Prostate gland (tissue), 2 donors: ENCODE measurements at regions not wholly inside any gene's neighbourhood (a gene's known extent, or its start where the extent isn't known, plus 50 kb on each side); places are given as distances from the start of the nearest gene placed in this dataset.
"Not testable (repeated sequence)": the region's sequence is repeated elsewhere in the genome, so short reads cannot be mapped to it uniquely, and the experiment has no call there.

Experiments used
- DNase-seq: peaks from one replicate; pipeline ENCODE4 v3.0.0-alpha.2; 2019; ENCODE audit warnings: low spot score
- H3K27ac ChIP-seq, 2 donors: fragments of 200-600 bp; sonication (generic); 2 replicates each; pipeline ENCODE4 v1.5.1; 2017 to 2019
- H3K27me3 ChIP-seq: fragments of 200-600 bp; sonication (generic); replicated peaks from 2 replicates; pipeline ENCODE4 v1.5.1; 2019; ENCODE audit not compliant: insufficient read depth
- H3K36me3 ChIP-seq, 2 donors: fragments of 200-600 bp; sonication (generic); 1 replicate in 1 of 2; 2 replicates in 1 of 2; pipeline versions ENCODE4 v1.5.1 to v1.8.1; 2017 to 2019
- H3K4me1 ChIP-seq: fragments of 200-600 bp; sonication (generic); replicated peaks from 2 replicates; pipeline ENCODE4 v1.5.1; 2019
- H3K4me3 ChIP-seq, 2 donors: fragments of 200-600 bp; sonication (generic); 2 replicates each; pipeline ENCODE4 v1.5.1; 2017 to 2019
- H3K9me3 ChIP-seq: fragments of 200-600 bp; sonication (generic); 2 replicates; pipeline ENCODE4 v1.5.1; 2017
- POLR2A ChIP-seq: fragments of 450-650 bp; IDR thresholded peaks from one replicate; pipeline ENCODE4 v1.6.1; 2016; ENCODE audit warnings: antibody characterized with exemption, mild to moderate bottlenecking
- POLR2AphosphoS5 ChIP-seq: sonication (generic); formaldehyde crosslinking; IDR thresholded peaks from one replicate; pipeline ENCODE4 v1.6.1; 2017; ENCODE audit warnings: antibody characterized with exemption
- WGBS: methylation state at CpG from one replicate; pipeline ENCODE4 v1.1.5; 2018; 5-methylcytosine and 5-hydroxymethylcytosine counted together
- intact Hi-C: fragments of 100-400 bp; cut with DNase I; formaldehyde crosslinking; loops from one replicate; pipeline ENCODE4 v1.14.2; 2022
- TF ChIP-seq, protein P1 (sequence below), 4 experiments: fragments of 200-600 bp in 2 of 4; fragments of 450-650 bp in 2 of 4; sonication (generic) in 2 of 4; IDR thresholded peaks; 1 replicate in 3 of 4; 2 replicates in 1 of 4; pipeline ENCODE4 v1.5.1; 2016 to 2019; ENCODE audit warnings: antibody characterized with exemption in 4 of 4, mild to moderate bottlenecking in 2 of 4, moderate library complexity in 2 of 4

DNA sequence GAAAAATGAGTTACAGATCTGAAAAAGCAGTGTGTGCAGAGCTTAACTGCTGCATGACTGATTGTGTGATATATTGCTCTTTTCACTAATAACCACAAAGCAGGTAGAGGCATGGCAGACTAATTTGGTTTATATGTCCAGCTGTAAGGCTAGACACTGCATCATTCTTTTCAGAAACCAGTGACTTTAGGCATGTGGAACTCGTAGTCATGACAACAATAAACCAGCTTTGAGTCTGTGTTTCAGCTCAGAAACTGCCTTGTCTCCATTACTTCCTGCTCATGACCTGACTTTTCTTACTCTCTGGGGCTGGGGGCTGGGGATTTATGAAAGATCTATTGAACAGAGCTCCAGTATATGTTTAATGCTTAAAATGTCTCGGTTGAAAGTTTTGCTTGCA is 146.8 kb upstream of the LRIG3 start:
- Histone ChIP-seq H3K4me3 (no peak overlapping the region), H3K27ac (no peak overlapping the region), H3K4me1 (no peaks in the 10 kb centered on the region), H3K9me3 (no peaks in the 10 kb centered on the region), H3K27me3 (no peaks in the 10 kb centered on the region), H3K36me3 (no peaks in the 10 kb centered on the region)
- intact Hi-C loops: no loop called here
- TF ChIP-seq, protein P1, sequence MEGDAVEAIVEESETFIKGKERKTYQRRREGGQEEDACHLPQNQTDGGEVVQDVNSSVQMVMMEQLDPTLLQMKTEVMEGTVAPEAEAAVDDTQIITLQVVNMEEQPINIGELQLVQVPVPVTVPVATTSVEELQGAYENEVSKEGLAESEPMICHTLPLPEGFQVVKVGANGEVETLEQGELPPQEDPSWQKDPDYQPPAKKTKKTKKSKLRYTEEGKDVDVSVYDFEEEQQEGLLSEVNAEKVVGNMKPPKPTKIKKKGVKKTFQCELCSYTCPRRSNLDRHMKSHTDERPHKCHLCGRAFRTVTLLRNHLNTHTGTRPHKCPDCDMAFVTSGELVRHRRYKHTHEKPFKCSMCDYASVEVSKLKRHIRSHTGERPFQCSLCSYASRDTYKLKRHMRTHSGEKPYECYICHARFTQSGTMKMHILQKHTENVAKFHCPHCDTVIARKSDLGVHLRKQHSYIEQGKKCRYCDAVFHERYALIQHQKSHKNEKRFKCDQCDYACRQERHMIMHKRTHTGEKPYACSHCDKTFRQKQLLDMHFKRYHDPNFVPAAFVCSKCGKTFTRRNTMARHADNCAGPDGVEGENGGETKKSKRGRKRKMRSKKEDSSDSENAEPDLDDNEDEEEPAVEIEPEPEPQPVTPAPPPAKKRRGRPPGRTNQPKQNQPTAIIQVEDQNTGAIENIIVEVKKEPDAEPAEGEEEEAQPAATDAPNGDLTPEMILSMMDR (IDR thresholded peaks at IDR 0.05): no peak
- TF ChIP-seq POLR2A: no peak
- no peak for TF ChIP-seq POLR2AphosphoS5
- WGBS: 35% methylated on average over 2 of the region's 2 CpGs
- DNase-seq: no peak

DNA sequence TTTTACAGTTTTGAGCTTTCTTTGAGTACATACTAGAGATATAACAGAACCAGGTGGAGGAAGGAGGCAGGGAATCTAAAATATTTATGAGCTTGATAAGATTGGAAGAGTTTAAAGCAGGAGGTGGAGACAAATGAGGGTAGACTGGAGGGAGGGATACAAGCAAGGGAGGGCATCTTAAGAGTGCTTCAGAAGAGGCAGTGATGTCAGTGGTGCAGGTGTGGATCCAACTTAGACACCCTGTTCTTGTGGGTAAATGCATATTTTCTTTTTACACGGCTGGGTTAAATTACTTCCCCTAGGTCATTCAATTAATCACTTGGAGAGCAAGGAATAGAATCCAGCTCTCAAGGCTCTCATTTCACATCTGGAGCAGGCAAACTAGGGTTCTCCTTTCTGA is 146.1 kb upstream of the LRIG3 start:
- 32% methylated on average over 1 of the region's 1 CpG for WGBS
- H3K36me3 ChIP-seq: no peaks in the 10 kb centered on the region
- no peak for TF ChIP-seq POLR2A
- TF ChIP-seq, protein P1 (IDR thresholded peaks at IDR 0.05): no peak
- TF ChIP-seq POLR2AphosphoS5: no peak
- H3K4me3 ChIP-seq: no peak overlapping the region
- H3K9me3 ChIP-seq: no peaks in the 10 kb centered on the region
- intact Hi-C loops: no loop called here
- H3K27ac ChIP-seq: no peak overlapping the region
- H3K27me3 ChIP-seq: no peaks in the 10 kb centered on the region
- DNase-seq: no peak
- H3K4me1 ChIP-seq: no peaks in the 10 kb centered on the region

DNA sequence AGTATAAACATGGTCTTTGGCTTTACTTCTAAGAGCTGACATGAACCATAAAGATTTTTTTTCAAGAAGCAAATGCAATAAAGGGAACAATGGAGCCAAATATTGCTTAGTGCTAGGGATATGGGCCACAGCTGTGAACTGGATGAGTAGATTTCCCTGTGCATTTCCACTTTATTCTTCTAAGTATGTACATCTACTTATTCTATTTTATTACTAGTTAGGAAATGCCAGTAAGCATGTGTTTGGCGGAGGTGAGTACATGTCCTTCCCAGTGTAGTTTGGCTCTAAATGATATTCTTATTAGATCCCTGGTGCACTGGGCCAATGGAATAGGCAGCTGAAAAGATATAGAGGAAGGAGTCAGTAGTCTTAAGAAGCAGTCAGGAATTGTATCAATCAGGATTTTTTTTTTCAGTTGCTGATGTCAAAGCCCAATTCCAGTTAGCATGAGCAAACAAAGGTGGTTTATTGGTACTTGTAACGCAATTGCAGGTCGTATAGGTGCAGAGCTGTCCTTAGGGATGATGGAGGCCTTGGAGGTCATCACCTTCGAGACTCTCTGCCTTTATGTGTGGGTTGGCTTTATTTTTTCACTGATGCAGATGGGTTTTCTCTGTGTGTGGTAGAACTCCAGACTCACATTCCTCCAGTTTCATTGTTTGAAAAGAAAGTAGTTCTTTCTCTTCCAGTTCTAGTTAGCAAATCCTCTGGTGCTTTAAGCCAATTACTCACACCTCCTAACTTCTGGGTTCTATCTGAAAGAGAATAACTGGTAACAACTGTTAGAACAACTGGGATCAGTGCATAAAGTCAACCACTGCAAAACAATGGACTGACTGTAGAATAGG is 139.0 kb upstream of the LRIG3 start:
- WGBS: 79% methylated on average over 4 of the region's 4 CpGs
- TF ChIP-seq POLR2AphosphoS5 (no peak), POLR2A (no peak)
- TF ChIP-seq, protein P1 (IDR thresholded peaks at IDR 0.05): no peak
- H3K9me3 ChIP-seq: no peaks in the 10 kb centered on the region
- no peaks in the 10 kb centered on the region for H3K4me1 ChIP-seq
- H3K36me3 ChIP-seq: no peaks in the 10 kb centered on the region
- intact Hi-C loops: no loop called here
- no peak for DNase-seq
- H3K4me3 ChIP-seq: no peak overlapping the region
- H3K27ac ChIP-seq: no peak overlapping the region
- H3K27me3 ChIP-seq: no peaks in the 10 kb centered on the region

DNA sequence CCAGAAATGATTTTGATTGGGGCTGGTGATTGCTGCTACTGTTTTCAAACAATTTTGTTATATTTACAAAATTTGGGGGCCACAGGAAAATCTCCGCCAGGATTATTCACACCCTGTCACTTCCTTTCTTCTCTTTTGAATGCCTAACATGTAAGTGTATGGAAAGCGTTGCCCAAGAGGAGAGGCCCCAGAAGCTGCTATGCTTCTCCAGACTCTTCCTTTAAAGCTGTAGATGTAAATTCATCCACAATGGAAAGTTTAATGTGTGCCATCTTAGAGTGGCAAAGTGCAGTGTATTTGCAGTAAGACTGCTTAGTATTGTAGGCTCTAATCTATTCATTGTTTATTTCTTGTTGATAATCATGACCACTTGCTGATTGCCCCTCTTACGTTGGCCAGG is 136.7 kb upstream of the LRIG3 start:
- Histone ChIP-seq H3K9me3 (no peaks in the 10 kb centered on the region), H3K27me3 (no peaks in the 10 kb centered on the region), H3K36me3 (no peaks in the 10 kb centered on the region), H3K4me3 (no peak overlapping the region), H3K27ac (no peak overlapping the region), H3K4me1 (no peaks in the 10 kb centered on the region)
- WGBS: 93% methylated on average over 3 of the region's 3 CpGs
- intact Hi-C loops: no loop called here
- no peak for TF ChIP-seq POLR2AphosphoS5
- TF ChIP-seq, protein P1 (IDR thresholded peaks at IDR 0.05): no peak
- no peak for TF ChIP-seq POLR2A
- no peak for DNase-seq

DNA sequence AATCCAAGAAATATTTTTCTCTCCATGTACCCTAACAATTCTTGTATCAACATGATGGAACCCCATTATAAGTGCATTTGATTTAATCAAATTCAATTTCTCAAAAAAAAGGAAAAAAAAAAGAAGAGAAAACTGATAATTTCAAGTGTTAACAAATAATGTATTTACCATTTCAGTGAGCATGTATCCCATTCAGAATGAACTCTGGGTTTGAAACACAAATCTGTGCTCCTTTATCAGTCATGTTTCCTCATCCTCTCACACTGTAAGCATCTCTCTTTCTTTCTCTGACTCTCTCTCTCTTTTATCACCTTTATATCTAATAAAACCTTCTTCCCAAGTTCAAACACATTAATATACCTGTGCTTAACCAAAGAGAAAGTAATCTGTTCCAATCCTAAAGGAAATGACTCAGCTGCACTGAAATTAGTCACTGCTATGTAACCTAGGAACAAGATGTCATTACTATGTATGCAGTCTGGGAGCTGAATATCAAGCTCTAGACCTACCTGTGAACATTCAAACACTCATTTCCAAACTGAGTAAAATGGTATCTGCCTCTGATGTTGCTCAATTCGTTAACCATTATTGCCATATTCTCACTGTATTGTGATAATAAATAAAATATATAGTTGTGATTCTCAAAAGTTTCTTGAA is 135.0 kb upstream of the LRIG3 start:
- intact Hi-C loops: no loop called here
- no peaks in the 10 kb centered on the region for H3K27me3 ChIP-seq
- H3K36me3 ChIP-seq: no peaks in the 10 kb centered on the region
- no peak overlapping the region for H3K27ac ChIP-seq
- 48% methylated on average over 1 of the region's 1 CpG for WGBS
- TF ChIP-seq, protein P1 (IDR thresholded peaks at IDR 0.05): no peak
- TF ChIP-seq POLR2AphosphoS5: peak; percentile 45
- DNase-seq: no peak
- no peaks in the 10 kb centered on the region for H3K4me1 ChIP-seq
- H3K4me3 ChIP-seq: no peak overlapping the region
- no peaks in the 10 kb centered on the region for H3K9me3 ChIP-seq

DNA sequence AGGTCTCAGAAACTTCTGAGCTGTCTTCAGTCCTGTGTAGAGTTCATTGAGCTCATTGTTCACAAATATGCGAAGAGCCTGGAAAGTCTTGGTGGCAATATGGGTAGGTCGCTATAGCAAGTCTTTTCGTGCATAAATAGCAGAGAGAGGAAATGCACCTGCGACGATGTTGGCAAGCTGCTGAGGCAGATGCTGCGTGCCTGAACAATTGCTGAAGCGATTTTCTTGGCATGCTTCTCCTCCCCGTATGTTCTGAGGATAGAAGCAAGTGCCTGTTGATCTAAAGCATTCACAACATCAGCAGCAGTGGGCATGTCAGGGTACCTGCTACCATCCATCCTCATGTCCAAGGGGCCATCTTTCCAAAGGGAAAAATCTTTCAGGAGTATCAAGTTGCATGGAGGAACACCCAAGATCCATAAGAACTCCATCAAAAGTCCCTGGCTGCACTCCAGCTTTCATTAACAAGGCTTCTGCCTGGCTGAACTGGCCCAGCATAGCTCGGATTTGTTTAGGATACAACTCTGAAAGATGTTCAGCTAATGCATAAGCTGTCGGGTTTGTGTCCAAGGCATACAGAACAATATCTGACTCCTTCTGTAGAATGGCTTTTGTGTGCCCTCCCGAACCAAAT is 133.1 kb upstream of the LRIG3 start:
- 47% methylated on average over 11 of the region's 11 CpGs for WGBS
- H3K4me1 ChIP-seq, H3K27me3 ChIP-seq, H3K27ac ChIP-seq, H3K36me3 ChIP-seq, H3K4me3 ChIP-seq, H3K9me3 ChIP-seq, intact Hi-C loops: not testable (repeated sequence)
- DNase-seq: peak; percentile 49
